Naive B cell (primary cell): ENCODE measurements at regions not wholly inside any gene's neighbourhood (a gene's known extent, or its start where the extent isn't known, plus 50 kb on each side); places are given as distances from the start of the nearest gene placed in this dataset.

Source experiments
- ATAC-seq, 2 donors: fragments of 150-1000 bp; cut with Tn5 transposase; 2 replicates each; pipeline ENCODE4 v1.10.0; 2021; ENCODE audit warnings: low read depth in 2 of 2, mild to moderate bottlenecking in 2 of 2, moderate library complexity in 2 of 2
- DNase-seq: peaks from one replicate; pipeline ENCODE4 v3.0.0; 2022
- H3K27ac Mint-ChIP-seq, 6 donors: one replicate each; pipeline ENCODE4 v1.8.0; 2020 to 2022; ENCODE audit warnings: mild to moderate bottlenecking in 6 of 6, mixed read lengths in 6 of 6, moderate library complexity in 5 of 6, inconsistent platforms in 2 of 6
- H3K27me3 Mint-ChIP-seq, 3 donors: one replicate each; pipeline ENCODE4 v1.8.0; 2021 to 2022; ENCODE audit warnings: mixed read lengths in 3 of 3, mild to moderate bottlenecking in 1 of 3
- H3K36me3 Mint-ChIP-seq, 2 donors: one replicate each; pipeline ENCODE4 v1.8.0; 2020 to 2022; ENCODE audit warnings: mixed read lengths in 2 of 2, inconsistent platforms in 1 of 2, mild to moderate bottlenecking in 1 of 2
- H3K4me1 Mint-ChIP-seq, 3 donors: one replicate each; pipeline ENCODE4 v1.8.0; 2020 to 2022; ENCODE audit warnings: mixed read lengths in 3 of 3, inconsistent platforms in 1 of 3, mild to moderate bottlenecking in 1 of 3, moderate library complexity in 1 of 3
- H3K4me3 Mint-ChIP-seq, 8 donors: one replicate each; pipeline ENCODE4 v1.8.0; 2020 to 2022; ENCODE audit warnings: mild to moderate bottlenecking in 8 of 8, mixed read lengths in 8 of 8, moderate library complexity in 8 of 8, inconsistent platforms in 2 of 8
- H3K9me3 Mint-ChIP-seq, 7 donors: one replicate each; pipeline ENCODE4 v1.8.0; 2020 to 2022; ENCODE audit warnings: mixed read lengths in 7 of 7, mild to moderate bottlenecking in 5 of 7, inconsistent platforms in 2 of 7, moderate library complexity in 1 of 7

DNA sequence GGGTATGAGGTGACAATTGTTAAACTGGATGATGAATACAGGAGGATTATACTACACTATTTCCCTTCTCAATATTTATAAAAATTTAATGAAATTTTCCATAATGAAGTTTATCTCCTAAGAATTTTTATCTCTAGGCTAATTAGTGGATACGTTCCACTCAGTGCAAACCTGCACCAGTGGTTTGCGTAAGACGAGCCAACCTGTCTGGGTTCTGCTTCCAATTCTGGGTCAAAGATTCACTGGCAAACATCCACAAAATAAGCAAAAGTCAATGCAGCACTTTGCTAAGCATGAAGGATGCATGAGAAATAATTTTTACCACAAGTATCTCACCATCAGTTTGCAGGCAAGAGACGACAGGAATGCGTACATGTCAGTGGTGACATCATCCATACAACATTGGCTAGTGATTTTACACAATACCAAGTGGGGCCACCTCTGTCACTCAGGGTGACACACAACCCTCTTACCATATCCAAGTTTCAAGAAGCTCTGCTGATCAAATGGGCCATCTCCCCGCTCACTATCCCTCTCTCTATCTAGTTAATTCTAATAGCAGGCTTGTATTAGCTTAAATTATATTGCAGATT is 51.7 kb downstream of the FAM50B start:
- no peak for ATAC-seq

DNA sequence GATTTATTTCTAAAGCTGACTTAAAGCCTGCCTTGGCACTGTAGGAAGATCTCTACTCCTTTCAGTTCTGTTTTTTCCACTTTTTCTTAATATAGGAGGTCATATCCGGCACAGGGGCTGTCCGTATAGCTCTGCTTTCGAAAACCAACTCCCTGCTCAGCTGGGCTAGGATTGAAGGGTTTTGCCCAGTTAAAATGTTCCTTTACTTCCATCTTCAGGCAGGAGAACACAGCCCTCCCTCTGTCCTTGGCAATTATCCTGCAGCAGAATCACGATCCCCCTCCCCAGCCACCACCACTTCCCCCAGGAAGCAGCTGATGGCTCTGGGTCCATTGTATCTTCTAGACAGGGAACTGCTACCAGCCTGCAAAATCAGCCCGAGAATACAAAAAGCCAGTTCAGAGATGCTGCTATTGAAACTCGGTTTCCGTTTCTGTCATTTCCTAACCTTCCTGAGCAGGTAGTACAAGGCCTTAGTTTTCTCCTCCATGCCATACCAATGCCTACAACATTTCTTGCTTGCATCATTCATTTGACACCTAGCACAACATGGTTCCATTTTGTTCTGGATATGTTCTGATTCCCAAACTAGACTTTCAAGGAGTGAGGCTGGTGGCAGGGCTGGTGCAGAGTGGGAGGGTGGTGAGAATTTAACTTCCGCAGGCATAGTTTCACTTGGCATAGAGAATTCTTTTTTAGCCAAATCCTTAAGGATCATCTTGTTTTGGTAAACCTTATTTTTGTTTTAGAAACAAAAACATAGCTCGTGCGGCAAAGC is 53.9 kb downstream of the FAM50B start:
- no peak overlapping the region for H3K27ac Mint-ChIP-seq
- no peak for ATAC-seq
- H3K27me3 Mint-ChIP-seq: peaks cover 29 to 43% (median 30%) of the 10 kb centered on the region in 3 donors
- no peaks in the 10 kb centered on the region for H3K9me3 Mint-ChIP-seq
- no peak overlapping the region for H3K4me3 Mint-ChIP-seq
- no peak for DNase-seq
- H3K4me1 Mint-ChIP-seq: no peaks in the 10 kb centered on the region
- peaks cover 0 to 7% of the 10 kb centered on the region in 2 donors for H3K36me3 Mint-ChIP-seq

More for the DNA sequence above, 51.7 kb downstream of the FAM50B start:
- Mint-ChIP-seq H3K27ac (no peak overlapping the region), H3K27me3 (peaks cover 24 to 29% (median 27%) of the 10 kb centered on the region in 3 donors), H3K4me1 (no peaks in the 10 kb centered on the region), H3K9me3 (no peaks in the 10 kb centered on the region), H3K4me3 (no peak overlapping the region), H3K36me3 (peaks cover 0 to 7% of the 10 kb centered on the region in 2 donors)
- DNase-seq: no peak

DNA sequence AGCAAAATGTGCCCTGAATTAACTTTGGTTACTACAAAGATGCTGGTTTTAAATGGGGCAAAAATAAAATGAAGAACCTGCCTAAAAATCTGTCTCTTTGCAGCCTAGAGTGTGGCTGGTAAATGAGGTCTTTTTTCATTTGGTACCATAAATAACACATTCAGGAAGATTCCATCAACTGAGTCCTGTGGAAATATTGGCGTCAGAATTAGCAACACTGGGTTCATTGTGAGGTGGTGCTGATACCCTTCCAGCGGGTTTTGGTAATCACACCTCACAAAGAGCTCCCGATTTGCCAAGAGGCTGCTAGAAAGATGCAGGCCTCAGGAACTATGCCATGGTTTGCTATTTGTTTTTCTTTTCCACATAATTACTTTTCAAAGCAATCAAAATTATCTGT is 55.3 kb downstream of the FAM50B start:
- H3K27me3 Mint-ChIP-seq: peaks cover 19 to 33% (median 32%) of the 10 kb centered on the region in 3 donors
- H3K4me1 Mint-ChIP-seq: no peaks in the 10 kb centered on the region
- H3K4me3 Mint-ChIP-seq: no peak overlapping the region
- H3K27ac Mint-ChIP-seq: no peak overlapping the region
- H3K36me3 Mint-ChIP-seq: no peaks in the 10 kb centered on the region
- no peak for ATAC-seq
- DNase-seq: no peak
- no peaks in the 10 kb centered on the region for H3K9me3 Mint-ChIP-seq

DNA sequence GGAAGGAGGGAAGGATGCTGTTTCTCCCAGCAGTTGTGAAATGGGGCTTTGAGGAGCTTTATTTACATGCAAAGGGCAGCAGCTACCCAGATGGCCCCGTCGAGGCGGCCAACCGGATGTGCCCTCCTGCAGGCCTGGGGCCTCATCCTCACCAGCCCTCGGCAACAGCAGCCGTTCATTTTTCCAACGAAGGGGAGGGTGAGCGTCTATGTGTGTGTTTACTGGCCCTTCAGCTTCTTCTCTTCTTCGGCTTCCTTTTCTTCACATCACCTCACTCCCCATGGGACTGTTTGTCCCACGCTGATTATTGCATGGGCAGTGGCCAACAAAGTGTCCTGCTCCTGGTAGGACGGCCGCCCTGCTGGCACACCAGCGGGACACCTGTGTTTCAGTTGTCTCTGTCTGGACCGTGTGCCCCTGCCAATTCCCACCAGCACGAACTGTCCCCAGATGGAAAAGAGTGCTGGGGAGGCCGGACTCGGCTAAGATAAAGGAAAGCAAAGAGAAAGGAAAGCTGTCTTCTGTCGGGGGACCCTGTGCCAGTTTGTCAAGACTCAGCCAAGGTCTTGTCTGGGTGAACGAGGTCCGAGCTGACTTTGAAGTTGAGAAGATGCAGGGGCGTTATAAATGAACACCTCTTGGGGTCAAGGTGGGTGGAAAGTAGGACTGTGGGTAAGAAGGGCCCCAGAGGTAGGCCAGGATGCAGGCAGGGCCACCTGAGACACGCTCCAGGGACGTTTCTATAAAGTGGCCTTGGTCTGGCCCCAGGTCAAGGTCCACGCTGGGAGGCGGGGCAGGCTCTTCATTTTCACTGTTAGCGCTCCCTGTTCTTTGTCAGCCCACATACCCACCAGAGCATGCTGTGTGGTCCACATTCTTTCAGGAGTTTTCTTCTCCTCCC is 57.0 kb downstream of the FAM50B start:
- no peak overlapping the region for H3K4me3 Mint-ChIP-seq
- DNase-seq (no peak), ATAC-seq (no peak)
- H3K36me3 Mint-ChIP-seq: no peaks in the 10 kb centered on the region
- H3K27ac Mint-ChIP-seq: no peak overlapping the region
- H3K4me1 Mint-ChIP-seq: no peaks in the 10 kb centered on the region
- peaks cover 31 to 34% (median 34%) of the 10 kb centered on the region in 3 donors for H3K27me3 Mint-ChIP-seq
- H3K9me3 Mint-ChIP-seq: no peaks in the 10 kb centered on the region

DNA sequence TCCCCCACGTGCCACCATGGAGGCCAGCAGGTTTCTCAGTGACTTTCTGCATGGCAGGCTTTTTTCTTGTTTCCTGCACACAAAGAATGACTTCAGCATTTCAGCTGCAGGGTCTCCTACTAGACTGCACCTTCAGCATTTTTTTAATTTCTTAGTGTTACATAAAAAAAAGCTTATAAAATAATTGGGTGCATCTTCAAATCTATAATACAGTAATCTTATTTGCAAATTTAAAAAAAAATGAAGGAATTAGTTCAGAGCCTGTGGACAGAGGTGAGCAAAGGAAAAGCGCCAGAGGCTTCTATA is 57.6 kb downstream of the FAM50B start:
- Mint-ChIP-seq H3K36me3 (no peaks in the 10 kb centered on the region), H3K4me3 (no peak overlapping the region), H3K27ac (no peak overlapping the region), H3K4me1 (no peaks in the 10 kb centered on the region), H3K27me3 (peaks cover 37 to 39% (median 37%) of the 10 kb centered on the region in 3 donors), H3K9me3 (no peaks in the 10 kb centered on the region)
- DNase-seq (no peak), ATAC-seq (no peak)

DNA sequence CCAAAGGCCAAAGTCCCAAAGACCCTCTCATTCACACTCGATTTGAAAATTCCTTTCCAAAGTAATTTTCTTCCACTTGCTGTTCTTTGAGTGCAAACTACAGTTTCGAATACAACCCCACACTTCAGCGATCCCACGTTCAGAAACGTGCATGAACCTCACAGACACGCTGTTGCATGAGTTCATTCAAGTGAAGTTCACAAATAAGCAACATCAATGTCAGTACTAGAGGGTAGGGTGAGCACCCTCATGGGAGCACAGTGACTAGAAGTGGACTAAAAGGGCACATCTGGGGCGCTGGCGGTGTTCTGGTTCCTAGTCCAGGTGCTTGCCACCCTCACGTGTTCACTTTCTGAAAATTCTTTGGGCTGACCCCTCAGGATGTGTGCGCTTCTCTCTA is 59.0 kb downstream of the FAM50B start:
- Mint-ChIP-seq H3K27ac (no peak overlapping the region), H3K27me3 (peaks cover 44 to 48% (median 46%) of the 10 kb centered on the region in 3 donors), H3K9me3 (no peaks in the 10 kb centered on the region), H3K4me1 (no peaks in the 10 kb centered on the region), H3K36me3 (no peaks in the 10 kb centered on the region), H3K4me3 (no peak overlapping the region)
- ATAC-seq: no peak
- no peak for DNase-seq

DNA sequence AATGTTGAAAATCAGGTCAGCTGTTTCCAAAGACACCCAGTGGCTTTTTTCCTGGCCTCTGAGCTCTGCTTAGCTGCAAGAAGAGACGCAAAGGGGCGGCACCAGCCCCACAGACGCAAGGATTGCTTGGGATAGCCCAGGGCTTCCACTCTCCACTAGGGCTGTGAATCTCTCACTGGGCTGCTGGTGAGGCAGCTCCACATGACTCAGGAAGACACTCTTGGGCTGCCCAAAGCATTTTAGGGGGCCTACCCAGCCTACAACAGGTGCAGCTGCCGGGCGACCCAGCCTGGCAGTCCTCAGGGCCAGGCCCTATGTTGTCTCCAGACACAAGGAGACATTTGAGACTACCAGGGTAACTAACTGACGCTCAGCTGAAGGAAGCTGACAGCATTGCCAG is 59.8 kb downstream of the FAM50B start:
- H3K9me3 Mint-ChIP-seq: no peaks in the 10 kb centered on the region
- H3K4me3 Mint-ChIP-seq: no peak overlapping the region
- DNase-seq (no peak), ATAC-seq (no peak)
- H3K27ac Mint-ChIP-seq: no peak overlapping the region
- peaks cover 47 to 49% (median 49%) of the 10 kb centered on the region in 3 donors for H3K27me3 Mint-ChIP-seq
- H3K36me3 Mint-ChIP-seq: no peaks in the 10 kb centered on the region
- no peaks in the 10 kb centered on the region for H3K4me1 Mint-ChIP-seq

DNA sequence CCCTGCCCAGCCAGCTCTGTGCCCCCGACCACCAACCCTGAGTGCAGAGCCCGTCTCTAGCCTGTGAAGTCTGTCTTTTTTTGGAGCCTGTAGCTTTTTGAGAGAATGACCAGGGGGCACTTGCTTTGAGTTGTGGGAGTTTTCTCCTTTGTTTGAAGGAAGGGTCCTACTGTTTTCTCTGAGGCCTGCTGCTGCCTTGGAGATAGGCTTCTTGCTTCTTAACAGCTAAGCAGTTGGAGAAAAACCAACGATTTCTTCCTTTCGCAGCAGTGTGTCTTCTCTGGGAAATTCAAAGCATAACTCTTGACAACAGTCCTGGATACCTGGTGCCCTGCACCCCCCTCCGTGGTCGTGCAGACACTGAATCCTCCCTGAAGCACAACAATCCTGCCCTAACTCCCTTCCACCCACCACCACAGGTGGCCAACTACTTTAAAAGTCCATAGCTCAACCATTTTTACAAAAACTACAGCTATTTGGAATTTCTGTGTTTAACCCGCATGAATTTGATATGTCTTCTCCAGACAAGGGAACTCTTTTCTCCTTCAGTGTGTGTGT is 61.0 kb downstream of the FAM50B start:
- Mint-ChIP-seq H3K4me3 (no peak overlapping the region), H3K27me3 (peaks cover 43 to 52% (median 51%) of the 10 kb centered on the region in 3 donors), H3K4me1 (no peaks in the 10 kb centered on the region), H3K36me3 (no peaks in the 10 kb centered on the region), H3K27ac (no peak overlapping the region), H3K9me3 (no peaks in the 10 kb centered on the region)
- DNase-seq (no peak), ATAC-seq (no peak)

DNA sequence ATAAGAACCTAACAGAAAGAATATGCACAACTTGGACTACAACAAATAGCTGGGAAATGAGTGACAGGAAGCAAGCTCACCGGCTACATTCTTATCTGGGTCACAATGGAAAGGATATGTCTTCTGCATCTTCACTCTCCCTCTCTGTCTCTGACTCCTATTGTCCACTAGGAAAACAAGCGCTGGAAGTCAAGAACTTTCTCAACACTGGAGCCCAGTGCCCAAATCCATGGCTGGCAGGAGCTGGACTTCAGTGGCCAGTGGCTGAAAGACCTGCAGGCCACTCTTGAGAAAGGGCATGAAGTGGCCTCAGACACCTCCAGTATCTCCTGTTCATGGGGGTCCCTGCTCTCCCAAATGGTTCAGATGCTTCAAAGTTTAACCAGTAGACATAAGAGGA is 62.0 kb downstream of the FAM50B start:
- peaks cover 44 to 49% (median 49%) of the 10 kb centered on the region in 3 donors for H3K27me3 Mint-ChIP-seq

DNA sequence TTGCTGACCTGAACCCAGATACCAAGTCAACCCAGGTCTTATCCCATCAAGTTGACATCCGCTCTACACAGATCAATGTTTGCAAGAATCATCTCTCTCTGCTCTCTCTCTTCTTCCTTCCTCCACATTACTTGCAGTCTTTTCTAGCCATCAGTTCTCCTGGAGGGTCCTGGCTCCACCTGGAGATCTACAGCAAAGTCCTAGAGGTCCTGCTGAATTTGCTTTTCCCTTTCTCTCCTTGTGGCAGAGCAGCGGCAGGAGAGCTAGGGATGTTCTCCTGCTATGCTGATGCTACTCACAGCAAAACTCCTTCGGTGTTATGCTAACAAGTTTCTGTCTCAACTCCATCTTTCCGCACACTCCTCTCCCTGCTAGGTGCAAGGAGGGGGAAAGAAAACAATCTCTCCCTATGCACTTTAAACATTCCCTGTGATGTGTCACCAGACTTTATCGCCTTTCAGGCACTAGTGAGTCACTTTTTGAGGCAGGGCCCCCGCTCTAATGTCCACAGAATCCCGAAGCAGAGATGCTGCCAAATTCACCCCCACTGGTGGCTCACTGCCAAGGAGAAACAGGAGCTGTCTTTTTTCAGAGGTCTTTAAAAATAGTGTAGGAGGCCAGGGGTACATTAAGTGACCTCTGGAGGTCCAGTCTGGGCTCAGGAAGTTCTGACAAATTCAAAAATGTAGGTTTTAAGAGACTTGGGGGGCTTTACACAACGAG is 62.6 kb downstream of the FAM50B start:
- H3K4me3 Mint-ChIP-seq: no peak overlapping the region
- H3K36me3 Mint-ChIP-seq: no peaks in the 10 kb centered on the region
- H3K27ac Mint-ChIP-seq: no peak overlapping the region
- DNase-seq: no peak
- no peaks in the 10 kb centered on the region for H3K4me1 Mint-ChIP-seq
- peaks cover 38 to 49% (median 43%) of the 10 kb centered on the region in 3 donors for H3K27me3 Mint-ChIP-seq
- H3K9me3 Mint-ChIP-seq: no peaks in the 10 kb centered on the region
- no peak for ATAC-seq

More for the DNA sequence above, 62.0 kb downstream of the FAM50B start:
- Mint-ChIP-seq H3K4me1 (no peaks in the 10 kb centered on the region), H3K9me3 (no peaks in the 10 kb centered on the region), H3K27ac (no peak overlapping the region), H3K4me3 (no peak overlapping the region), H3K36me3 (no peaks in the 10 kb centered on the region)
- no peak for DNase-seq
- ATAC-seq: no peak

DNA sequence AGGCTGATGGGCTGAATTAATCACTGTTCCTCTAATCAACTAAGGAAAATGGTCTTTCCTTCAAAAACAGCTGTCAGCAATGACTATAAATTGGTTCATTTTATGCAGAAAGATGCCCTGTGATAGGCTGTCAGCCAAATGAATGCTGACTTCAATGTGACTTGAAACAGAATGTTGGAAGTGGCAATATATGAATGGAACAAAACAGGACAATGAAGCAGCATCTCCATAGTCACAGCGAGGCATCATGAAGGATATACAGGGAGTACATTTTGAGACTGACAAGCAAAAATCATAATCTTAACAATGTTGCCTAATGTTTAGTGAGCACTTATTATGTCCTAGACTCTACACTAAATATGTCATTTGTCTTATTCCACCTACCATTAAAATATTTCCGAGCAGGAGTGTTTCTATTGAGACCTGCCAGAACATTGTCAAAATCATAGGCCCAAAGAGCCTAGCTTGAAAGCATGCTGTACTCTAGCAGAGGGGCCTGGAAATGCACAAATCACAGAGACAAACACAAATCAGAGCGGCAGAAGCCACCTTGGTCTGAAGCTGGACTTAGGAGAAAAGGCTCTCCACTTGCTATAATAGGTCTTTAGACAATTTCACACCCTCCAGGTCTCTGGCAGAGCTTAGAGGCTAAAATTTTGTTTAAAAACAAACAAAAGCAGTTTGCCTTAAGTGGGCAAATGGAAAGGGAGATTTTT is 63.3 kb downstream of the FAM50B start:
- H3K27ac Mint-ChIP-seq: no peak overlapping the region
- H3K4me3 Mint-ChIP-seq: no peak overlapping the region
- no peaks in the 10 kb centered on the region for H3K9me3 Mint-ChIP-seq
- no peak for DNase-seq
- peaks cover 33 to 43% (median 43%) of the 10 kb centered on the region in 3 donors for H3K27me3 Mint-ChIP-seq
- H3K4me1 Mint-ChIP-seq: no peaks in the 10 kb centered on the region
- ATAC-seq: no peak
- H3K36me3 Mint-ChIP-seq: no peaks in the 10 kb centered on the region

DNA sequence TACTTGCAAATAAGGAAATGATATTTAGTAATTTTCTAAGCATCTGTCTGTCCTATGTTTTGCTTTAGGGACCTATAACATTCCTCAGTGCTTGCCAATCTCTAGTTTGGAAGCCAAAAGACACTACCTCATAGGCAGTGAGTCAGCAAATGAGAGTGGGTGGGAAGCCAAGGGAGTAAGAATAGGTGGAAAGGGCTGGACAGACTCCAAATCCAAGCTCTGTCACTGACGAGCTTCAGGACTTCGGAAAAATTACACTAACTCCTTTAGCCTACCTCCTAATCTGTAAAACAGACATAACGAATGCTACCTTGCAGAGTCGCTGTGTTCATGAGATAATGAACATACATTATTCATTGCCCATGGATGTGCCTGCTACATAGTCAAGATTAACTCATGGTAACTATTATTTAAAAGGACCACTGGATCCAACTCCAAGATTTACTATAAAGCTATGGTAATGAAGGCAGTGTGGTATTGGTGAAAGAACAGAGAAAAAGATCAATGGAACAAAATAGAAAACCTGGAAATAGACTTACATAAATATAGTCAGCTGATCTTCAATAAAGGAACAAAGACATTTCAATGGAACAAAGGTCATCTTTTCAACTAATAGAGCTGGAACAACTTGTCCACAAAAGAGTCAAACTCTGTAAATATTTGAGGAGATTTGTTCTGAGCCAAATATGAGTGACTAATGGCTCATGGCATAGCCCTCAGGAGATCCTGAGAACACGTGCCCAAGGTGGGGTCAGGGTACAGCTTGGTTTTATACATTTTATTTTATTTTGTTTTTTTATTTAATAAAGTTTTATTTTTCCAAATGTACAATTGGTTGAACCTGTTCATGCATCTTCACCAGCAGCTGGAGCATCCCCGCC is 64.1 kb downstream of the FAM50B start:
- no peak for DNase-seq
- Mint-ChIP-seq H3K36me3 (no peaks in the 10 kb centered on the region), H3K4me1 (no peaks in the 10 kb centered on the region), H3K27me3 (peaks cover 29 to 43% (median 39%) of the 10 kb centered on the region in 3 donors), H3K27ac (no peak overlapping the region), H3K4me3 (no peak overlapping the region), H3K9me3 (no peaks in the 10 kb centered on the region)
- no peak for ATAC-seq
